Calu3 (cell line): ENCODE measurements at regions not wholly inside any gene's neighbourhood (a gene's known extent, or its start where the extent isn't known, plus 50 kb on each side); places are given as distances from the start of the nearest gene placed in this dataset.

Source experiments
- BruUV-seq: library from RNA; stranded (reverse); fragments of 400-500 nt; replicated peaks from 2 replicates; lab custom pipeline; 2021; lab: Mats Ljungman, UMichigan
- CTCF ChIA-PET: fragments of 300-600 bp; sonication (Branson Sonifier 250); formaldehyde crosslinking; loops from one replicate; lab custom pipeline; 2022; ENCODE audit warnings: antibody characterized with exemption; lab: Charles Lee
- DNase-seq: peaks from one replicate; pipeline ENCODE4 v3.0.0; 2022
- H3K27ac Mint-ChIP-seq: one replicate; pipeline ENCODE4 v1.8.0; 2022; ENCODE audit warnings: mixed read lengths; ENCODE audit not compliant: unreplicated experiment
- H3K27me3 Mint-ChIP-seq: one replicate; pipeline ENCODE4 v1.8.0; 2022; ENCODE audit warnings: mixed read lengths; ENCODE audit not compliant: unreplicated experiment
- H3K36me3 Mint-ChIP-seq: one replicate; pipeline ENCODE4 v1.8.0; 2022; ENCODE audit warnings: mild to moderate bottlenecking, moderate library complexity, mixed read lengths; ENCODE audit not compliant: insufficient read depth, unreplicated experiment
- H3K4me1 Mint-ChIP-seq: one replicate; pipeline ENCODE4 v1.8.0; 2022; ENCODE audit warnings: mild to moderate bottlenecking, low read depth, mixed read lengths; ENCODE audit not compliant: unreplicated experiment
- H3K4me3 Mint-ChIP-seq: one replicate; pipeline ENCODE4 v1.8.0; 2022; ENCODE audit warnings: mild to moderate bottlenecking, low read depth, moderate library complexity, mixed read lengths; ENCODE audit not compliant: unreplicated experiment
- H3K9me3 Mint-ChIP-seq: one replicate; pipeline ENCODE4 v1.8.0; 2022; ENCODE audit warnings: low read depth, mixed read lengths; ENCODE audit not compliant: unreplicated experiment
- CTCF ChIP-seq: fragments of 200-600 bp; IDR thresholded peaks from one replicate; pipeline ENCODE4 v1.8.0; 2022; ENCODE audit warnings: antibody characterized with exemption; ENCODE audit not compliant: unreplicated experiment
- intact Hi-C: fragments of 100-400 bp; cut with micrococcal nuclease; formaldehyde crosslinking; loops from one replicate; pipeline ENCODE4 v1.10.0; 2022; ENCODE audit not compliant: unreplicated experiment

DNA sequence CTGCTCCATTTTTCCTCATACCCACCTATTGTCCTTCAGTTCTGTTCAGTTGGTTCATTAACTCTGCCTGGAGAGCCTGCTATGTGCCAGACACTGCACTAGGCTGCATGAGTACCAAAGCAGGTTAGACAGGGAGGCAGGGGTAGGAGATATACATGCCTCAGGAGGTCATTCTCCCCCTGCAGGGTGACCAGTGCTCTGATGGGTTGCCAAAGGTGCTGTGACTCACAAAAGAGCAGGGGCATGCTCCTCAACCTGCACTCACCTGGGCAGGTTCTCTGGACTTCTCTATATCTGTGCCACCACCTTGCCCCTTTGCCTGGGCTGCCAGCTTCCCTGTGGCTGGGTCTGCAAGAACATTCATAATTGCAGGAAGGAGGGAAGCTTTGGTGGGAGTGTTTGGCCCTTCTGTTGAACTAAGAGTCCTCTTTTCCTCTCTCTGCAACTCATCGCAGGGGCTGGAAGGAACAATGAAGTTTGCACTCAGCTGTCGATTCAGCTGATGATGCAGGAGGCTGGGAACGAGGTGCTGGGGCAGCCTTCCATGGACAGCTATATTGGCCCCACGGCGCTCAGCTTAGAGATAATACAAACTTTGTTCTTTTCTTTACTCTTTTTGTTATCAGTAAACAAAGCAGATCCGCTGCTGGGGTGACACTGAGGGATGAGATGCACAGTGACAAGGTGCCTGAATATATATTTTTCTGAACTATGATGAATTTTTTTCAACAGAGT lies 356.4 kb upstream of the PLXNA2 start:
- Mint-ChIP-seq H3K4me1 (no peaks in the 10 kb centered on the region), H3K27ac (no peak overlapping the region), H3K9me3 (no peaks in the 10 kb centered on the region), H3K4me3 (no peak overlapping the region), H3K27me3 (peaks cover 68% of the 10 kb centered on the region), H3K36me3 (no peaks in the 10 kb centered on the region)
- no peak for DNase-seq
- no TSS peak for BruUV-seq
- TF ChIP-seq CTCF, result no peak
- intact Hi-C loops, result no loop called here
- CTCF ChIA-PET, result no interaction called here

GRCh38 chr1:208601561-208601960 lies 357.4 kb upstream of the PLXNA2 start:
- intact Hi-C loops, result no loop called here
- BruUV-seq, result no TSS peak
- no peaks in the 10 kb centered on the region for H3K9me3 Mint-ChIP-seq
- H3K4me3 Mint-ChIP-seq, result no peak overlapping the region
- TF ChIP-seq CTCF, result no peak
- peaks cover 67% of the 10 kb centered on the region for H3K27me3 Mint-ChIP-seq
- H3K36me3 Mint-ChIP-seq, result no peaks in the 10 kb centered on the region
- H3K27ac Mint-ChIP-seq, result no peak overlapping the region
- CTCF ChIA-PET, result no interaction called here
- H3K4me1 Mint-ChIP-seq, result no peaks in the 10 kb centered on the region
- no peak for DNase-seq

GRCh38 chr1:208603721-208604120 lies 359.5 kb upstream of the PLXNA2 start:
- no TSS peak for BruUV-seq
- no peaks in the 10 kb centered on the region for H3K36me3 Mint-ChIP-seq
- DNase-seq, result no peak
- no peaks in the 10 kb centered on the region for H3K4me1 Mint-ChIP-seq
- no peak overlapping the region for H3K27ac Mint-ChIP-seq
- intact Hi-C loops, result no loop called here
- CTCF ChIA-PET, result interaction anchor here (0.6 kb wide), 1 partner anchor 792 kb away, joined by 3 read pairs; no protein-coding TSS in a partner anchor
- H3K9me3 Mint-ChIP-seq, result no peaks in the 10 kb centered on the region
- peaks cover 58% of the 10 kb centered on the region for H3K27me3 Mint-ChIP-seq
- no peak overlapping the region for H3K4me3 Mint-ChIP-seq
- no peak for TF ChIP-seq CTCF

DNA sequence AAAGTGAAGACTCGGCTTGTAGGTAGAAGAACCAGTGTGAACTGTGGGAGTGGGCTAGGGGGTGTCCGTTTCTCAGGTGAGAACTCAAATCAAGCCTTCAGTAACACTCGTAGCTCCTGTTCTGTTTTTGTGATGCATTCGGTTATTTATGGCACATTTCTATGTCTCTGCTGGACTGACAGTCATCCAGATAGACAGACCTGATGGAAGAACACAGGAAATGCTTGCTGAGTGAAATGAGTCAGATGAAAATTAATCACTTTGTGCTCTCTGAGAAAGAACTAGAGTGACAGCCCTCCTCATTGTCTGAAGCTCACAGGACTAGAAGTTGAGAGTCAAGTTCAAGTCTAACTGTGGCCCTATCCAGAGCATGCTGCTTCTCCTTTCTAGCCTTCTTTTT lies 360.1 kb upstream of the PLXNA2 start:
- Mint-ChIP-seq H3K36me3 (no peaks in the 10 kb centered on the region), H3K4me1 (no peaks in the 10 kb centered on the region), H3K27me3 (peaks cover 53% of the 10 kb centered on the region), H3K9me3 (no peaks in the 10 kb centered on the region), H3K4me3 (no peak overlapping the region), H3K27ac (no peak overlapping the region)
- intact Hi-C loops, result no loop called here
- no TSS peak for BruUV-seq
- no peak for DNase-seq
- TF ChIP-seq CTCF, result no peak
- CTCF ChIA-PET, result interaction anchor here (0.6 kb wide), 1 partner anchor 792 kb away, joined by 3 read pairs; no protein-coding TSS in a partner anchor
